GM19452 (cell line): ENCODE measurements at regions not wholly inside any gene's neighbourhood (a gene's known extent, or its start where the extent isn't known, plus 50 kb on each side); places are given as distances from the start of the nearest gene placed in this dataset.

ENCODE experiments used
- ATAC-seq: cut with Tn5 transposase; IDR thresholded peaks from one replicate; pipeline ENCODE4 v1.9.1; 2021; ENCODE audit not compliant: unreplicated experiment

GRCh38 chr22:48899523-48900326 lies 927.9 kb downstream of the BRD1 start:
- ATAC-seq = no peak

- ATAC-seq = no peak
These were observed 929.0 kb downstream of the BRD1 start for GRCh38 chr22:48898524-48899250.

GRCh38 chr22:48897645-48898370 lies 929.9 kb downstream of the BRD1 start:
- no peak for ATAC-seq

- no peak for ATAC-seq
These were observed 930.7 kb downstream of the BRD1 start for GRCh38 chr22:48896766-48897644.

- no peak for ATAC-seq
These were observed 931.6 kb downstream of the BRD1 start for GRCh38 chr22:48895831-48896765.

- ATAC-seq = no peak
These were observed 932.3 kb downstream of the BRD1 start for GRCh38 chr22:48895336-48895735.

- ATAC-seq = no peak
These were observed 932.8 kb downstream of the BRD1 start for GRCh38 chr22:48894804-48895250.

GRCh38 chr22:48894064-48894671 lies 933.5 kb downstream of the BRD1 start:
- no peak for ATAC-seq

GRCh38 chr22:48893288-48894063 lies 934.2 kb downstream of the BRD1 start:
- no peak for ATAC-seq

- no peak for ATAC-seq
These were observed 934.9 kb downstream of the BRD1 start for GRCh38 chr22:48892578-48893287.

GRCh38 chr22:48891688-48892577 lies 935.7 kb downstream of the BRD1 start:
- no peak for ATAC-seq

- no peak for ATAC-seq
These were observed 936.7 kb downstream of the BRD1 start for GRCh38 chr22:48890693-48891554.

GRCh38 chr22:48889887-48890692 lies 937.6 kb downstream of the BRD1 start:
- no peak for ATAC-seq

- ATAC-seq = no peak
These were observed 938.4 kb downstream of the BRD1 start for GRCh38 chr22:48889209-48889830.
